Ovary (tissue), 3 donors: ENCODE measurements at regions not wholly inside any gene's neighbourhood (a gene's known extent, or its start where the extent isn't known, plus 50 kb on each side); places are given as distances from the start of the nearest gene placed in this dataset.

Experiments used
- POLR2A ChIP-seq: fragments of 450-650 bp; IDR thresholded peaks from one replicate; pipeline ENCODE4 v1.6.1; 2017; ENCODE audit warnings: antibody characterized with exemption, mild to moderate bottlenecking, moderate library complexity
- TF ChIP-seq, protein P1 (sequence below), 3 donors: fragments of 450-650 bp in 2 of 3; fragments of 200-600 bp in 1 of 3; IDR thresholded peaks; one replicate each; pipeline versions ENCODE4 v1.5.1 to v1.8.0; 2016 to 2022; ENCODE audit warnings: antibody characterized with exemption in 3 of 3, mild to moderate bottlenecking in 1 of 3
- donor health status: DM: no; HTN: no; CAD: no.

DNA sequence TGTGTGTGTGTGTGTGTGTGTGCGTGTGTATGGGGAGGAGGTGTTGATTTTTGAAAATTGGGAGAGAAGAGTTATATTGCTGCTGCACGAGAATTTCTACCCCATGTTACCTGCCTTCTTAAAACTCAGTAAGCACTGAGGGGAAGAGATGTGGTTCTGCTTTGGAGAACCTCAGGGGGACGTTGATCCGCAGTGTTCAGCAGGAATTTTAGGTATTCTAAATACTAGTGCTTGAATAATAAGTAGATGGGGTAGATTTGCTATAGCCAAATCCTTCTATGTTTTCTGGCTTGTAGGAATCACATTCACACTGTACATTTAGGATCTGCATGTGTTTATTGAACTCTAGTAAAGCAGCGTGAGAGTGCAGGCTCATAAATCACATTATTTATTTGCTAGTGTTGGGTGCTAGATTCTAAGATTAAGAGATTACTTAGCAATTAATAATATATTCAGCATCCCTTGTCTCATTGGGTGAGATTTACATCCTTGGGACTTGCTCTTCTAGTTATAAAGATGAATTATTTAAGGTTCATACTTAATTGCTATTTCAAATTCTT lies 268.1 kb downstream of the MFSD1 start:
- TF ChIP-seq, protein P1, sequence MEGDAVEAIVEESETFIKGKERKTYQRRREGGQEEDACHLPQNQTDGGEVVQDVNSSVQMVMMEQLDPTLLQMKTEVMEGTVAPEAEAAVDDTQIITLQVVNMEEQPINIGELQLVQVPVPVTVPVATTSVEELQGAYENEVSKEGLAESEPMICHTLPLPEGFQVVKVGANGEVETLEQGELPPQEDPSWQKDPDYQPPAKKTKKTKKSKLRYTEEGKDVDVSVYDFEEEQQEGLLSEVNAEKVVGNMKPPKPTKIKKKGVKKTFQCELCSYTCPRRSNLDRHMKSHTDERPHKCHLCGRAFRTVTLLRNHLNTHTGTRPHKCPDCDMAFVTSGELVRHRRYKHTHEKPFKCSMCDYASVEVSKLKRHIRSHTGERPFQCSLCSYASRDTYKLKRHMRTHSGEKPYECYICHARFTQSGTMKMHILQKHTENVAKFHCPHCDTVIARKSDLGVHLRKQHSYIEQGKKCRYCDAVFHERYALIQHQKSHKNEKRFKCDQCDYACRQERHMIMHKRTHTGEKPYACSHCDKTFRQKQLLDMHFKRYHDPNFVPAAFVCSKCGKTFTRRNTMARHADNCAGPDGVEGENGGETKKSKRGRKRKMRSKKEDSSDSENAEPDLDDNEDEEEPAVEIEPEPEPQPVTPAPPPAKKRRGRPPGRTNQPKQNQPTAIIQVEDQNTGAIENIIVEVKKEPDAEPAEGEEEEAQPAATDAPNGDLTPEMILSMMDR (IDR thresholded peaks at IDR 0.05): no peak
- TF ChIP-seq POLR2A: no peak
